WTC11 (cell line): ENCODE measurements at regions not wholly inside any gene's neighbourhood (a gene's known extent, or its start where the extent isn't known, plus 50 kb on each side); places are given as distances from the start of the nearest gene placed in this dataset.

ENCODE experiments used
- JUN ChIP-seq: sonication (generic); formaldehyde crosslinking; IDR thresholded peaks from 2 replicates; pipeline ENCODE4 v1.8.0; 2023; ENCODE audit warnings: mild to moderate bottlenecking, missing genetic modification reagents
- NFYB ChIP-seq: sonication (generic); formaldehyde crosslinking; conservative IDR thresholded peaks from 2 replicates; pipeline ENCODE4 v1.8.0; 2022; ENCODE audit warnings: low read depth, missing genetic modification reagents
- PRRX2 ChIP-seq: fragments of 250-450 bp; sonication (Bioruptor Pico); IDR thresholded peaks from 2 replicates; pipeline ENCODE4 v1.8.0; 2021; ENCODE audit warnings: mild to moderate bottlenecking
- SOX15 ChIP-seq: fragments of 250-450 bp; sonication (Bioruptor Pico); IDR thresholded peaks from 2 replicates; pipeline ENCODE4 v1.9.0; 2021; ENCODE audit warnings: mild to moderate bottlenecking
- TEAD4 ChIP-seq: sonication (generic); formaldehyde crosslinking; IDR thresholded peaks from 2 replicates; pipeline ENCODE4 v1.8.0; 2022; ENCODE audit warnings: mild to moderate bottlenecking, missing genetic modification reagents
- ZNF138 ChIP-seq: sonication (generic); formaldehyde crosslinking; conservative IDR thresholded peaks from 2 replicates; pipeline ENCODE4 v1.8.1; 2022; ENCODE audit warnings: mild to moderate bottlenecking, moderate library complexity, missing genetic modification reagents
- ZNF416 ChIP-seq: fragments of 250-450 bp; sonication (Bioruptor Pico); IDR thresholded peaks from 2 replicates; pipeline ENCODE4 v1.9.0; 2021; ENCODE audit warnings: mild to moderate bottlenecking, inconsistent platforms
- TF ChIP-seq, protein P1 (sequence below): fragments of 200-600 bp; IDR thresholded peaks from 2 replicates; pipeline ENCODE4 v1.8.0; 2022; ENCODE audit warnings: antibody characterized with exemption
- TF ChIP-seq, protein P2 (sequence below): sonication (generic); formaldehyde crosslinking; IDR thresholded peaks from 2 replicates; pipeline ENCODE4 v1.8.1; 2022; ENCODE audit warnings: low read depth, missing genetic modification reagents, borderline replicate concordance

DNA sequence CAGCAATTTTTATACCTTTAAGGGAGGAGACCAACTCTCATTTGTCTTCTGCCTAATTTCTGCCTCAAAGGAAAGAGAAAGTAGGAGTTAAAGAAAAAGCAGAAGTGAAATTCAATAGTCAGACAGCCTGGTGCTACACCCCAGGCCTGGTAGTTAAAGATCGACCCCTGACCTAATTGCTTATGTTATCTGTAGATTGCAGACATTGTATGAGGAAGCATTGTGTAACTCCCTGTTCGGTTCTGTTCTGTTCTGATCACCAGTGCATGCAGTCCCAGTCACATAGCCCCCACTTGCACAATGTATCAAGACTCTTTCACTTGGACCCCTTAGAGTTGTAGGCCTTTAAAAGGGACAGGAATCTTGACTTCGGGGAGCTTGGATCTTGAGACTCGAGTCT lies 335.9 kb upstream of the AR start:
- TF ChIP-seq, protein P1, sequence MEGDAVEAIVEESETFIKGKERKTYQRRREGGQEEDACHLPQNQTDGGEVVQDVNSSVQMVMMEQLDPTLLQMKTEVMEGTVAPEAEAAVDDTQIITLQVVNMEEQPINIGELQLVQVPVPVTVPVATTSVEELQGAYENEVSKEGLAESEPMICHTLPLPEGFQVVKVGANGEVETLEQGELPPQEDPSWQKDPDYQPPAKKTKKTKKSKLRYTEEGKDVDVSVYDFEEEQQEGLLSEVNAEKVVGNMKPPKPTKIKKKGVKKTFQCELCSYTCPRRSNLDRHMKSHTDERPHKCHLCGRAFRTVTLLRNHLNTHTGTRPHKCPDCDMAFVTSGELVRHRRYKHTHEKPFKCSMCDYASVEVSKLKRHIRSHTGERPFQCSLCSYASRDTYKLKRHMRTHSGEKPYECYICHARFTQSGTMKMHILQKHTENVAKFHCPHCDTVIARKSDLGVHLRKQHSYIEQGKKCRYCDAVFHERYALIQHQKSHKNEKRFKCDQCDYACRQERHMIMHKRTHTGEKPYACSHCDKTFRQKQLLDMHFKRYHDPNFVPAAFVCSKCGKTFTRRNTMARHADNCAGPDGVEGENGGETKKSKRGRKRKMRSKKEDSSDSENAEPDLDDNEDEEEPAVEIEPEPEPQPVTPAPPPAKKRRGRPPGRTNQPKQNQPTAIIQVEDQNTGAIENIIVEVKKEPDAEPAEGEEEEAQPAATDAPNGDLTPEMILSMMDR, result no peak
- no peak for TF ChIP-seq JUN (CRISPR knock-in tag)
- TF ChIP-seq, protein P2, sequence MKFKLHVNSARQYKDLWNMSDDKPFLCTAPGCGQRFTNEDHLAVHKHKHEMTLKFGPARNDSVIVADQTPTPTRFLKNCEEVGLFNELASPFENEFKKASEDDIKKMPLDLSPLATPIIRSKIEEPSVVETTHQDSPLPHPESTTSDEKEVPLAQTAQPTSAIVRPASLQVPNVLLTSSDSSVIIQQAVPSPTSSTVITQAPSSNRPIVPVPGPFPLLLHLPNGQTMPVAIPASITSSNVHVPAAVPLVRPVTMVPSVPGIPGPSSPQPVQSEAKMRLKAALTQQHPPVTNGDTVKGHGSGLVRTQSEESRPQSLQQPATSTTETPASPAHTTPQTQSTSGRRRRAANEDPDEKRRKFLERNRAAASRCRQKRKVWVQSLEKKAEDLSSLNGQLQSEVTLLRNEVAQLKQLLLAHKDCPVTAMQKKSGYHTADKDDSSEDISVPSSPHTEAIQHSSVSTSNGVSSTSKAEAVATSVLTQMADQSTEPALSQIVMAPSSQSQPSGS, result no peak
- TF ChIP-seq ZNF138 (CRISPR knock-in tag), result no peak
- TF ChIP-seq PRRX2 (CRISPR knock-in tag), result no peak
- no peak for TF ChIP-seq NFYB
- no peak for TF ChIP-seq TEAD4 (CRISPR knock-in tag)
- TF ChIP-seq ZNF416 (CRISPR knock-in tag), result no peak
- no peak for TF ChIP-seq SOX15
